ENCODE measurements at regions not wholly inside any gene's neighbourhood (a gene's known extent, or its start where the extent isn't known, plus 50 kb on each side); places are given as distances from the start of the nearest gene placed in this dataset.
"Not testable (repeated sequence)": the region's sequence is repeated elsewhere in the genome, so short reads cannot be mapped to it uniquely, and the experiment has no call there.

- H3K9me3 ChIP-seq (ENCODE audit: low read length) = no peaks in the 10 kb centered on the region
- H3K4me2 ChIP-seq (ENCODE audit: low read depth, low read length, poor library complexity, severe bottlenecking) = no peak overlapping the region
- no peaks in the 10 kb centered on the region; the same call in 1 of the 2 replicates for H3K79me2 ChIP-seq (ENCODE audit: low read length)
- H2AFZ ChIP-seq (ENCODE audit: low read length) = no peak overlapping the region
- no peak overlapping the region for H3K4me3 ChIP-seq (ENCODE audit: low read length)
- H3K9me2 ChIP-seq (replicated peaks; ENCODE audit: insufficient read depth, low read length) = no peaks in the 10 kb centered on the region
- H3K9ac ChIP-seq (ENCODE audit: low read length) = no peak overlapping the region
- H3K4me1 ChIP-seq (ENCODE audit: low read length) = peaks cover 75% of the 10 kb centered on the region
- H4K20me1 ChIP-seq (ENCODE audit: insufficient read depth, low read depth, low read length) = no peaks in the 10 kb centered on the region
- no peak for DNase-seq
- no peak overlapping the region for H3K27ac ChIP-seq (ENCODE audit: low read length)
- H3K36me3 ChIP-seq (ENCODE audit: insufficient read depth, low read length) = no peaks in the 10 kb centered on the region
- no peaks in the 10 kb centered on the region for H3K27me3 ChIP-seq (ENCODE audit: low read length)
These were observed 114.1 kb upstream of the ESR1 start for GRCh38 chr6:151693366-151693765.

GRCh38 chr6:151695156-151695555 is 112.3 kb upstream of the ESR1 start:
- Histone ChIP-seq H3K9me3 (ENCODE audit: low read length) (no peaks in the 10 kb centered on the region), H3K27me3 (ENCODE audit: low read length) (no peaks in the 10 kb centered on the region), H3K79me2 (ENCODE audit: low read length) (no peaks in the 10 kb centered on the region; the same call in 1 of the 2 replicates), H4K20me1 (ENCODE audit: insufficient read depth, low read depth, low read length) (no peaks in the 10 kb centered on the region), H3K36me3 (ENCODE audit: insufficient read depth, low read length) (0 out of 2 replicates have a peak, but pooled peaks cover 3% of the 10 kb centered on the region), H3K4me3 (ENCODE audit: low read length) (no peak overlapping the region), H3K4me1 (ENCODE audit: low read length) (peaks cover 80% of the 10 kb centered on the region), H3K9ac (ENCODE audit: low read length) (no peak overlapping the region), H3K27ac (ENCODE audit: low read length) (0 out of 2 replicates have a peak overlapping the region, but pooled peaks have one; percentile 3), H3K9me2 (replicated peaks; ENCODE audit: insufficient read depth, low read length) (no peaks in the 10 kb centered on the region), H3K4me2 (ENCODE audit: low read depth, low read length, poor library complexity, severe bottlenecking) (no peak overlapping the region), H2AFZ (ENCODE audit: low read length) (no peak overlapping the region)
- DNase-seq = peak; percentile 46

- not testable (repeated sequence) for DNase-seq; H3K9ac ChIP-seq (ENCODE audit: low read length); H3K9me3 ChIP-seq (ENCODE audit: low read length); H3K9me2 ChIP-seq (replicated peaks; ENCODE audit: insufficient read depth, low read length); H3K4me3 ChIP-seq (ENCODE audit: low read length); H3K27me3 ChIP-seq (ENCODE audit: low read length); H3K36me3 ChIP-seq (ENCODE audit: insufficient read depth, low read length); H3K79me2 ChIP-seq (ENCODE audit: low read length); H4K20me1 ChIP-seq (ENCODE audit: insufficient read depth, low read depth, low read length)
- Histone ChIP-seq H2AFZ (ENCODE audit: low read length) (peak overlapping the region; percentile 55; the same call in 1 of the 2 replicates), H3K27ac (ENCODE audit: low read length) (peak overlapping the region; percentile 9; the same call in 1 of the 2 replicates), H3K4me1 (ENCODE audit: low read length) (peaks cover 80% of the 10 kb centered on the region), H3K4me2 (ENCODE audit: low read depth, low read length, poor library complexity, severe bottlenecking) (peak overlapping the region; percentile 14)
These were observed 111.2 kb upstream of the ESR1 start for GRCh38 chr6:151696302-151696701.

GRCh38 chr6:151698931-151699700 is 108.4 kb upstream of the ESR1 start:
- Histone ChIP-seq H4K20me1 (ENCODE audit: insufficient read depth, low read depth, low read length) (no peaks in the 10 kb centered on the region), H3K27me3 (ENCODE audit: low read length) (no peaks in the 10 kb centered on the region), H3K79me2 (ENCODE audit: low read length) (no peaks in the 10 kb centered on the region), H3K4me2 (ENCODE audit: low read depth, low read length, poor library complexity, severe bottlenecking) (peak overlapping the region; percentile 66), H3K27ac (ENCODE audit: low read length) (peak overlapping the region; percentile 94), H2AFZ (ENCODE audit: low read length) (no peak overlapping the region), H3K9me3 (ENCODE audit: low read length) (no peaks in the 10 kb centered on the region), H3K36me3 (ENCODE audit: insufficient read depth, low read length) (0 out of 2 replicates have a peak, but pooled peaks cover 3% of the 10 kb centered on the region), H3K4me3 (ENCODE audit: low read length) (no peak overlapping the region), H3K4me1 (ENCODE audit: low read length) (peaks cover 89% of the 10 kb centered on the region), H3K9me2 (replicated peaks; ENCODE audit: insufficient read depth, low read length) (no peaks in the 10 kb centered on the region), H3K9ac (ENCODE audit: low read length) (no peak overlapping the region)
- DNase-seq = no peak

- H3K27me3 ChIP-seq (ENCODE audit: low read length) = no peaks in the 10 kb centered on the region
- no peaks in the 10 kb centered on the region for H3K9me3 ChIP-seq (ENCODE audit: low read length)
- peak overlapping the region; percentile 65; the same call in 1 of the 2 replicates for H3K9ac ChIP-seq (ENCODE audit: low read length)
- no peaks in the 10 kb centered on the region for H3K79me2 ChIP-seq (ENCODE audit: low read length)
- no peak overlapping the region; the same call in 1 of the 2 replicates for H2AFZ ChIP-seq (ENCODE audit: low read length)
- no peak for DNase-seq
- 0 out of 2 replicates have a peak, but pooled peaks cover 8% of the 10 kb centered on the region for H3K36me3 ChIP-seq (ENCODE audit: insufficient read depth, low read length)
- peaks cover 91% of the 10 kb centered on the region for H3K4me1 ChIP-seq (ENCODE audit: low read length)
- peak overlapping the region; percentile 94 for H3K27ac ChIP-seq (ENCODE audit: low read length)
- no peaks in the 10 kb centered on the region for H3K9me2 ChIP-seq (replicated peaks; ENCODE audit: insufficient read depth, low read length)
- H3K4me3 ChIP-seq (ENCODE audit: low read length) = no peak overlapping the region
- peak overlapping the region; percentile 66 for H3K4me2 ChIP-seq (ENCODE audit: low read depth, low read length, poor library complexity, severe bottlenecking)
- no peaks in the 10 kb centered on the region for H4K20me1 ChIP-seq (ENCODE audit: insufficient read depth, low read depth, low read length)
These were observed 107.8 kb upstream of the ESR1 start for GRCh38 chr6:151699719-151700118.

- H3K4me2 ChIP-seq (ENCODE audit: low read depth, low read length, poor library complexity, severe bottlenecking) = peak overlapping the region; percentile 66
These were observed 105.4 kb upstream of the ESR1 start for GRCh38 chr6:151701911-151702562.

GRCh38 chr6:151702851-151703658 is 104.4 kb upstream of the ESR1 start:
- H3K27me3 ChIP-seq (ENCODE audit: low read length) = no peaks in the 10 kb centered on the region

More at GRCh38 chr6:151701911-151702562, 105.4 kb upstream of the ESR1 start:
- Histone ChIP-seq H3K4me3 (ENCODE audit: low read length) (peak overlapping the region; percentile 46), H2AFZ (ENCODE audit: low read length) (no peak overlapping the region), H3K27me3 (ENCODE audit: low read length) (no peaks in the 10 kb centered on the region), H3K9me2 (replicated peaks; ENCODE audit: insufficient read depth, low read length) (no peaks in the 10 kb centered on the region), H3K79me2 (ENCODE audit: low read length) (peaks cover 16% of the 10 kb centered on the region), H3K36me3 (ENCODE audit: insufficient read depth, low read length) (0 out of 2 replicates have a peak, but pooled peaks cover 18% of the 10 kb centered on the region), H4K20me1 (ENCODE audit: insufficient read depth, low read depth, low read length) (no peaks in the 10 kb centered on the region), H3K4me1 (ENCODE audit: low read length) (peaks cover 97% of the 10 kb centered on the region), H3K9ac (ENCODE audit: low read length) (peak overlapping the region; percentile 65), H3K27ac (ENCODE audit: low read length) (peak overlapping the region; percentile 94), H3K9me3 (ENCODE audit: low read length) (no peaks in the 10 kb centered on the region)
- peak; percentile 75 for DNase-seq

More at GRCh38 chr6:151702851-151703658, 104.4 kb upstream of the ESR1 start:
- peak overlapping the region; percentile 66 for H3K4me2 ChIP-seq (ENCODE audit: low read depth, low read length, poor library complexity, severe bottlenecking)
- H2AFZ ChIP-seq (ENCODE audit: low read length) = no peak overlapping the region
- H3K36me3 ChIP-seq (ENCODE audit: insufficient read depth, low read length) = 0 out of 2 replicates have a peak, but pooled peaks cover 18% of the 10 kb centered on the region
- no peaks in the 10 kb centered on the region for H3K9me2 ChIP-seq (replicated peaks; ENCODE audit: insufficient read depth, low read length)
- peak overlapping the region; percentile 94 for H3K27ac ChIP-seq (ENCODE audit: low read length)
- H3K79me2 ChIP-seq (ENCODE audit: low read length) = peaks cover 19% of the 10 kb centered on the region
- H3K4me1 ChIP-seq (ENCODE audit: low read length) = peaks cover 98% of the 10 kb centered on the region
- peak; percentile 77 for DNase-seq
- H3K9me3 ChIP-seq (ENCODE audit: low read length) = no peaks in the 10 kb centered on the region
- H3K9ac ChIP-seq (ENCODE audit: low read length) = peak overlapping the region; percentile 65
- H4K20me1 ChIP-seq (ENCODE audit: insufficient read depth, low read depth, low read length) = no peaks in the 10 kb centered on the region
- peak overlapping the region; percentile 50 for H3K4me3 ChIP-seq (ENCODE audit: low read length)
